K562 (cell line): ENCODE measurements at regions not wholly inside any gene's neighbourhood (a gene's known extent, or its start where the extent isn't known, plus 50 kb on each side); places are given as distances from the start of the nearest gene placed in this dataset.

Experiments used
- ADNP ChIP-seq: fragments of 200-800 bp; sonication (Bioruptor generic); IDR thresholded peaks from 2 replicates; pipeline ENCODE4 v1.6.1; 2016; ENCODE audit warnings: missing genetic modification characterization, missing compliant biosample characterization
- CTBP1 ChIP-seq: fragments of 450-650 bp; IDR thresholded peaks from 2 replicates; pipeline ENCODE4 v1.6.1; 2016; ENCODE audit warnings: borderline replicate concordance
- E2F4 ChIP-seq: sonication (generic); formaldehyde crosslinking; IDR thresholded peaks from 2 replicates; pipeline ENCODE4 v1.8.0; 2022; ENCODE audit warnings: mild to moderate bottlenecking, low read depth, missing genetic modification reagents
- HMGXB4 ChIP-seq: sonication (generic); formaldehyde crosslinking; IDR thresholded peaks from 2 replicates; pipeline ENCODE4 v1.8.1; 2023; ENCODE audit warnings: mild to moderate bottlenecking, missing genetic modification reagents
- ILF3 ChIP-seq: fragments of 450-650 bp; IDR thresholded peaks from 2 replicates; pipeline ENCODE4 v1.6.1; 2018; ENCODE audit warnings: antibody characterized with exemption, mild to moderate bottlenecking, moderate library complexity, borderline replicate concordance
- MAFG ChIP-seq: fragments of 450-650 bp; conservative IDR thresholded peaks from 2 replicates; pipeline ENCODE4 v1.6.1; 2016; ENCODE audit warnings: missing genetic modification characterization, missing compliant biosample characterization
- MCM3 ChIP-seq: fragments of 450-650 bp; IDR thresholded peaks from 2 replicates; pipeline ENCODE4 v1.6.1; 2016
- MITF ChIP-seq: IDR thresholded peaks from 2 replicates; pipeline ENCODE4 v1.6.1; 2014; ENCODE audit warnings: antibody characterized with exemption
- NEUROD1 ChIP-seq: fragments of 150-350 bp; IDR thresholded peaks from 2 replicates; pipeline ENCODE4 v1.6.1; 2014; ENCODE audit warnings: borderline replicate concordance, low read length, low read depth; ENCODE audit not compliant: partially characterized antibody
- SAFB ChIP-seq: fragments of 200-400 bp; formaldehyde crosslinking; IDR thresholded peaks from 2 replicates; pipeline ENCODE4 v1.6.1; 2017; ENCODE audit warnings: low read depth, low read length, borderline replicate concordance
- TAF1 ChIP-seq: IDR thresholded peaks from 2 replicates; pipeline ENCODE4 v1.6.1; 2011; ENCODE audit warnings: mild to moderate bottlenecking, low read length, moderate library complexity; ENCODE audit not compliant: insufficient read depth, control insufficient read depth, severe bottlenecking; ENCODE audit errors: extremely low read depth
- TARDBP ChIP-seq: fragments of 450-650 bp; IDR thresholded peaks from 2 replicates; pipeline ENCODE4 v1.6.1; 2016
- TOE1 ChIP-seq, 2 experiments: fragments of 450-650 bp in 1 of 2; sonication (generic) in 1 of 2; formaldehyde crosslinking in 1 of 2; IDR thresholded peaks; 2 replicates each; pipeline versions ENCODE4 v1.7.1 to v1.8.0; 2016 to 2022; ENCODE audit warnings: borderline replicate concordance in 2 of 2, mild to moderate bottlenecking in 2 of 2, antibody characterized with exemption in 1 of 2, inconsistent platforms in 1 of 2, low read depth in 1 of 2, missing genetic modification reagents in 1 of 2, moderate library complexity in 1 of 2
- ZNF217 ChIP-seq: sonication (generic); formaldehyde crosslinking; IDR thresholded peaks from 2 replicates; pipeline ENCODE4 v1.8.0; 2022; ENCODE audit warnings: mild to moderate bottlenecking, missing genetic modification reagents
- ZNF274 ChIP-seq: IDR thresholded peaks from 2 replicates; pipeline ENCODE4 v1.6.1; 2011; ENCODE audit warnings: low read depth, mild to moderate bottlenecking, low read length, moderate library complexity, borderline replicate concordance
- ZNF408 ChIP-seq: fragments of 250-450 bp; sonication (Bioruptor Pico); IDR thresholded peaks from 2 replicates; pipeline ENCODE4 v1.4.0; 2020; ENCODE audit warnings: low read depth, mild to moderate bottlenecking, moderate library complexity
- ZNF445 ChIP-seq: fragments of 250-450 bp; sonication (Bioruptor Pico); IDR thresholded peaks from 2 replicates; pipeline ENCODE4 v1.4.0; 2020; ENCODE audit warnings: low read depth, mild to moderate bottlenecking, moderate library complexity
- ZNF449 ChIP-seq: fragments of 250-450 bp; sonication (Bioruptor Pico); IDR thresholded peaks from 2 replicates; pipeline ENCODE4 v1.8.0; 2022; ENCODE audit warnings: moderate library complexity, mild to moderate bottlenecking, inconsistent platforms

- TF ChIP-seq CTBP1 (peak; percentile 38; the same call in 1 of the 2 replicates), MAFG (tag) (peak; percentile 48), ILF3 (no peak), HMGXB4 (no peak), TARDBP (no peak), MITF (no peak), ZNF449 (CRISPR knock-in tag) (no peak), TOE1 (IDR thresholded peaks at IDR 0.05; ENCODE audit: borderline replicate concordance) (no peak), TOE1 (CRISPR knock-in tag; IDR thresholded peaks at IDR 0.05; ENCODE audit: borderline replicate concordance, low read depth) (no peak), MCM3 (no peak), E2F4 (no peak), ZNF274 (no peak), SAFB (no peak), ZNF217 (no peak), ADNP (tag) (no peak), NEUROD1 (no peak), TAF1 (no peak), ZNF408 (CRISPR knock-in tag) (no peak), ZNF445 (no peak)
Measured at GRCh38 chr14:32259368-32260013, 56.4 kb upstream of the RNU6-8 start (continued).
